Osteoblast (primary cell): ENCODE measurements at regions not wholly inside any gene's neighbourhood (a gene's known extent, or its start where the extent isn't known, plus 50 kb on each side); places are given as distances from the start of the nearest gene placed in this dataset.
"Not testable (repeated sequence)": the region's sequence is repeated elsewhere in the genome, so short reads cannot be mapped to it uniquely, and the experiment has no call there.

Source experiments
- DNase-seq: peaks from one replicate; pipeline ENCODE4 v3.0.0; 2011; ENCODE audit warnings: low spot score, mixed read lengths; ENCODE audit not compliant: insufficient read length; ENCODE audit errors: missing footprints
- H2AFZ ChIP-seq: 2 replicates; pipeline ENCODE4 v1.6.0; 2011; ENCODE audit warnings: mild to moderate bottlenecking, low read length
- H3K27ac ChIP-seq: 2 replicates; pipeline ENCODE4 v1.5.1; 2011; ENCODE audit warnings: mild to moderate bottlenecking, low read depth, low read length, moderate library complexity
- H3K27me3 ChIP-seq: 2 replicates; pipeline ENCODE4 v1.6.0; 2012; ENCODE audit warnings: mild to moderate bottlenecking, control low read depth, inconsistent platforms, low read length, moderate library complexity; ENCODE audit not compliant: insufficient read depth
- H3K36me3 ChIP-seq: 2 replicates; pipeline ENCODE4 v1.5.1; 2011; ENCODE audit warnings: mild to moderate bottlenecking, low read length, control low read depth, moderate library complexity; ENCODE audit not compliant: insufficient read depth
- H3K4me1 ChIP-seq: 2 replicates; pipeline ENCODE4 v1.5.1; 2011; ENCODE audit warnings: mild to moderate bottlenecking, low read length, control low read depth, moderate library complexity; ENCODE audit not compliant: insufficient read depth
- H3K4me2 ChIP-seq: 2 replicates; pipeline ENCODE4 v1.6.0; 2011; ENCODE audit warnings: mild to moderate bottlenecking, low read length; ENCODE audit not compliant: insufficient read depth
- H3K4me3 ChIP-seq: fragments of 200-600 bp; sonication (generic); 3 replicates; pipeline ENCODE4 v1.5.1; 2012; ENCODE audit warnings: mild to moderate bottlenecking, low read length, inconsistent platforms; ENCODE audit not compliant: insufficient read depth
- H3K79me2 ChIP-seq: 2 replicates; pipeline ENCODE4 v1.6.0; 2012; ENCODE audit warnings: mild to moderate bottlenecking, low read length, control low read depth, inconsistent platforms; ENCODE audit not compliant: insufficient read depth
- H3K9me3 ChIP-seq: 2 replicates; pipeline ENCODE4 v1.5.1; 2011; ENCODE audit warnings: low read depth, low read length, control low read depth
- H4K20me1 ChIP-seq: 2 replicates; pipeline ENCODE4 v1.6.0; 2012; ENCODE audit warnings: mild to moderate bottlenecking, low read length, control low read depth; ENCODE audit not compliant: insufficient read depth
- TF ChIP-seq, protein P1 (sequence below): IDR thresholded peaks from 2 replicates; pipeline ENCODE4 v1.5.1; 2011; ENCODE audit warnings: mild to moderate bottlenecking, low read depth, low read length, moderate library complexity; ENCODE audit errors: extremely low read depth

DNA sequence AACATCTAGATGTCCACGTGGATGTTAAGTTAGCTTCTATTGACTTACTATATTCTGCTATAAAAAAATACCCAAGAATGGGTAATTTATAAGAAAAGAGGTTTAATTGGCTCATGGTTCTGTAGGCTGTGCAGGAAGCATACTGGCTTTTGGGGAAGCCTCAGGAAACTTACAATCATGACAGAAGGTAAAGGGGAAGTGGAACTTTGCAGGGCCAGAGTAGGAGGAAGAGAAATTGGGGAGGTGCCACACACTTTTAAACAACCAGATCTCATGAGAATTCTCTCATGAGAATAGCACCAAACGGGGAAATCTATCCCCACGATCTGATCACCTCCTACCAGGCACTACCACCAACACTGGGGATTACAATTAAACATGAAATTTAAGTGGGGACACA, 689.3 kb downstream of the METTL15 start:
- DNase-seq, result no peak
- TF ChIP-seq, protein P1, sequence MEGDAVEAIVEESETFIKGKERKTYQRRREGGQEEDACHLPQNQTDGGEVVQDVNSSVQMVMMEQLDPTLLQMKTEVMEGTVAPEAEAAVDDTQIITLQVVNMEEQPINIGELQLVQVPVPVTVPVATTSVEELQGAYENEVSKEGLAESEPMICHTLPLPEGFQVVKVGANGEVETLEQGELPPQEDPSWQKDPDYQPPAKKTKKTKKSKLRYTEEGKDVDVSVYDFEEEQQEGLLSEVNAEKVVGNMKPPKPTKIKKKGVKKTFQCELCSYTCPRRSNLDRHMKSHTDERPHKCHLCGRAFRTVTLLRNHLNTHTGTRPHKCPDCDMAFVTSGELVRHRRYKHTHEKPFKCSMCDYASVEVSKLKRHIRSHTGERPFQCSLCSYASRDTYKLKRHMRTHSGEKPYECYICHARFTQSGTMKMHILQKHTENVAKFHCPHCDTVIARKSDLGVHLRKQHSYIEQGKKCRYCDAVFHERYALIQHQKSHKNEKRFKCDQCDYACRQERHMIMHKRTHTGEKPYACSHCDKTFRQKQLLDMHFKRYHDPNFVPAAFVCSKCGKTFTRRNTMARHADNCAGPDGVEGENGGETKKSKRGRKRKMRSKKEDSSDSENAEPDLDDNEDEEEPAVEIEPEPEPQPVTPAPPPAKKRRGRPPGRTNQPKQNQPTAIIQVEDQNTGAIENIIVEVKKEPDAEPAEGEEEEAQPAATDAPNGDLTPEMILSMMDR, result no peak
- no peak overlapping the region for H3K4me3 ChIP-seq
- no peak overlapping the region for H2AFZ ChIP-seq
- H3K27ac ChIP-seq, result no peak overlapping the region
- no peak overlapping the region for H3K4me2 ChIP-seq
- no peaks in the 10 kb centered on the region for H3K36me3 ChIP-seq
- no peaks in the 10 kb centered on the region for H4K20me1 ChIP-seq
- H3K79me2 ChIP-seq, result no peaks in the 10 kb centered on the region
- no peaks in the 10 kb centered on the region for H3K9me3 ChIP-seq
- no peaks in the 10 kb centered on the region for H3K4me1 ChIP-seq
- H3K27me3 ChIP-seq, result no peaks in the 10 kb centered on the region

DNA sequence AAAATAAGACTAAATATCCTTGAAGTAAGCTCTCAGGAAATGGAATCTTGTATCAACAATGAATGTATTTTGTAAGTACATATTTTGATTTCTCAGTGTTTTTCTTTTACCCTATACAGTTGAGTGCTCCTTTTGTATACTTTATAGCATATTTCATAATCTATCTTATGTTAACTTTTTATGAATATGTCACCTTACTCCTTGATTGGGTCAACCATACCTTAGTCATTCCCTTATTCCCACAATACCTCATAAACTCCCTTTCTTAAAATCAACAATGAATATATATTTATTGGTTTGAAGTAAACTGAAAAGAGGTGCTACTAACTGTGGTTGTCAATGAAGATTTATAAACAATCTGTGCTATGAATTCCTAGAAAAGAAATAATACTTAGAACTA, 686.2 kb downstream of the METTL15 start:
- Histone ChIP-seq H3K36me3 (no peaks in the 10 kb centered on the region), H4K20me1 (no peaks in the 10 kb centered on the region), H3K27me3 (no peaks in the 10 kb centered on the region), H3K4me3 (no peak overlapping the region), H3K27ac (no peak overlapping the region), H3K79me2 (no peaks in the 10 kb centered on the region), H2AFZ (no peak overlapping the region), H3K4me1 (no peaks in the 10 kb centered on the region), H3K9me3 (no peaks in the 10 kb centered on the region), H3K4me2 (no peak overlapping the region)
- TF ChIP-seq, protein P1, result no peak
- DNase-seq, result no peak

DNA sequence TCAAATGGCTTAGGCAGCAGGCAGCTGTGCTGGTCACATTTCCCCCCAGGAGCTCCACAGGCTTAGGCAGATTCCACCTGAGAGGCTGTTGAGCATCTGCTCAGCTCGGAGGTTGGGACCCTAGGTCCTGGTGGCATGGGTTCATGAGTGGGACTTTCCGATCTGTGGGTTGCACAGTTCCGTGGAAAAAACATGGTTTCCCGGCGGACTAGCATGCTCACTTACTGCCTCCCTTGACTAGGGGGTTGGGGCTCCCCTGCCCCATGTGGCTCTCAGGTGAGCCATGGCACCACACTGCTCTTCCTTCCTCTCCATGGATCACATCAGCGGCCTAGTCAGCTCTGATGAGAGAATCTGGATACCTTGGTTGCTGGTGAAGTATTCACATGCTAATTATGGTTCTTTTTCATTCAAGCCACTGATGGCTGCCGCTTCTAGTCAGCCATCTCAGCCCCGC, 685.1 kb downstream of the METTL15 start:
- Histone ChIP-seq H4K20me1 (no peaks in the 10 kb centered on the region), H3K27me3 (no peaks in the 10 kb centered on the region), H3K79me2 (no peaks in the 10 kb centered on the region), H3K36me3 (no peaks in the 10 kb centered on the region), H3K9me3 (no peaks in the 10 kb centered on the region), H2AFZ (no peak overlapping the region), H3K4me3 (no peak overlapping the region), H3K4me1 (no peaks in the 10 kb centered on the region), H3K27ac (no peak overlapping the region), H3K4me2 (no peak overlapping the region)
- TF ChIP-seq, protein P1, result no peak
- peak; percentile 23 for DNase-seq

DNA sequence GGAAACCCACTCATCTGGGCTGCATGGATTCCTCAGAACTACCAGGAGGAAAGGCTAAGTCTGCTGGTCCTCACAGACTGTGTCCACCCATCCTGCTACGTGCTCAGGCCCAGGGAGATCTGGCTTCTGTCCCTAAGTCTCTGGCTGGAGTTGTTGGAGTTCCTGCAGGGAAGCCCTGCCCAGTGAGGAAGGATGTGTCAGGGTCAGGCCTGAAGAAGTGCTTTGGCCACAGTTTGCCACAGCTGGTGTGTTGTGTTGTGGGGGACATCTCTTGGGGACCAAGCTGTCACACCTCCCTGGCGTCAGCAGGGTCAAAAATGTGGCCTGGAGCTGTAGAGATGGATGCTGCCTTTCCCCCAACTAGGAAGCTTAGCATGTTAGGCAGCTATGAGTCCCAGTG, 684.7 kb downstream of the METTL15 start:
- H3K79me2 ChIP-seq, result no peaks in the 10 kb centered on the region
- no peaks in the 10 kb centered on the region for H3K36me3 ChIP-seq
- DNase-seq, result no peak
- H3K4me2 ChIP-seq, result no peak overlapping the region
- H4K20me1 ChIP-seq, result no peaks in the 10 kb centered on the region
- no peak overlapping the region for H2AFZ ChIP-seq
- H3K27ac ChIP-seq, result no peak overlapping the region
- TF ChIP-seq, protein P1, result no peak
- no peaks in the 10 kb centered on the region for H3K4me1 ChIP-seq
- H3K27me3 ChIP-seq, result no peaks in the 10 kb centered on the region
- H3K4me3 ChIP-seq, result no peak overlapping the region
- H3K9me3 ChIP-seq, result no peaks in the 10 kb centered on the region

DNA sequence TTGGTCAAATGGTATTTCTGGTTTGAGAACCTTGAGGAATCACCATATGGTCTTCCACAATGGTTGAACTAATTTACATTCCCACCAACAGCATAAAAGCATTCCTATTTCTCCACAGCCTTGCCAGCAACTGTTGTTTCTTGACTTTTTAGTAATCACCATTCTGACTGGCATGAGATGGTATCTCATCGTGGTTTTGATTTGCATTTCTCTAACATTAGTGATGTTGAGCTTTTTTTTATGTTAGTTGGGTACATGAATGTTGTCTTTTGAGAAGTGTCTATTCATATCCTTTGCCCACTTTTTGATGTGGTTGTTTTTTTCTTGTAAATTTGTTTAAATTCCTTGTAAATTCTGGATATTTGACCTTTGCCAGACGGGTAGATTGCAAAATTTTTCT, 679.7 kb downstream of the METTL15 start:
- not testable (repeated sequence) for H4K20me1 ChIP-seq, DNase-seq, H3K27me3 ChIP-seq, H3K4me2 ChIP-seq, H3K4me1 ChIP-seq, H2AFZ ChIP-seq, H3K79me2 ChIP-seq, H3K9me3 ChIP-seq, H3K36me3 ChIP-seq, H3K4me3 ChIP-seq, H3K27ac ChIP-seq
